PFSK-1 (cell line): ENCODE measurements at regions not wholly inside any gene's neighbourhood (a gene's known extent, or its start where the extent isn't known, plus 50 kb on each side); places are given as distances from the start of the nearest gene placed in this dataset.

Source experiments
- POLR2AphosphoS5 ChIP-seq: IDR thresholded peaks from 2 replicates; pipeline ENCODE4 v1.6.1; 2012; ENCODE audit warnings: low read depth, mild to moderate bottlenecking, control low read depth, low read length, moderate library complexity
- REST ChIP-seq, 2 experiments: IDR thresholded peaks; 2 replicates each; pipeline versions ENCODE4 v1.6.1 to v1.8.0; 2011 to 2012; ENCODE audit warnings: low read depth in 2 of 2, low read length in 2 of 2, control low read depth in 1 of 2, inconsistent platforms in 1 of 2, mild to moderate bottlenecking in 1 of 2, moderate library complexity in 1 of 2; ENCODE audit not compliant: insufficient read depth in 1 of 2
- TAF1 ChIP-seq: IDR thresholded peaks from 2 replicates; pipeline ENCODE4 v1.6.1; 2012; ENCODE audit warnings: low read length, control low read depth, borderline replicate concordance; ENCODE audit not compliant: insufficient read depth

GRCh38 chr1:221343607-221344006 is 398.3 kb downstream of the DUSP10 start:
- no peak for TF ChIP-seq POLR2AphosphoS5
- no peak for TF ChIP-seq TAF1
- no peak for TF ChIP-seq REST (IDR thresholded peaks at IDR 0.05; ENCODE audit: insufficient read depth in 1 of 2, low read depth in 2 of 2, low read length in 2 of 2)
